Choroid plexus epithelial cell (primary cell): ENCODE measurements at regions not wholly inside any gene's neighbourhood (a gene's known extent, or its start where the extent isn't known, plus 50 kb on each side); places are given as distances from the start of the nearest gene placed in this dataset.
A peak's percentile ranks its signal among the peaks of the same experiment; 100 is the strongest.

ENCODE experiments used
- DNase-seq: peaks from one replicate; pipeline ENCODE4 v3.0.0-alpha.2; 2010; ENCODE audit warnings: low read depth
- H3K4me3 ChIP-seq: 2 replicates; pipeline ENCODE4 v1.5.1; 2011; ENCODE audit warnings: low read depth, mild to moderate bottlenecking, control low read depth, low read length, moderate library complexity
- CTCF ChIP-seq: conservative IDR thresholded peaks from 2 replicates; pipeline ENCODE4 v1.5.1; 2011; ENCODE audit warnings: low read depth, mild to moderate bottlenecking, control low read depth, inconsistent platforms, low read length, moderate library complexity

- TF ChIP-seq CTCF, result no peak
- no peak for DNase-seq
- H3K4me3 ChIP-seq, result no peak overlapping the region
Measured at GRCh38 chr3:107117156-107117555, 260.1 kb upstream of the CCDC54 start.

- peak; percentile 91 for DNase-seq
- peak; percentile 81 for TF ChIP-seq CTCF
- no peak overlapping the region for H3K4me3 ChIP-seq
Measured at GRCh38 chr3:107117922-107118536, 259.2 kb upstream of the CCDC54 start.

GRCh38 chr3:107124885-107125284 lies 252.4 kb upstream of the CCDC54 start:
- no peak for TF ChIP-seq CTCF
- H3K4me3 ChIP-seq, result no peak overlapping the region
- peak; percentile 66 for DNase-seq

GRCh38 chr3:107128946-107129345 lies 248.3 kb upstream of the CCDC54 start:
- TF ChIP-seq CTCF, result no peak
- no peak overlapping the region for H3K4me3 ChIP-seq
- DNase-seq, result peak; percentile 59

- no peak overlapping the region for H3K4me3 ChIP-seq
- no peak for DNase-seq
- TF ChIP-seq CTCF, result no peak
Measured at GRCh38 chr3:107130089-107130700, 247.0 kb upstream of the CCDC54 start.

- no peak for TF ChIP-seq CTCF
- no peak overlapping the region for H3K4me3 ChIP-seq
- DNase-seq, result no peak
Measured at GRCh38 chr3:107132674-107133073, 244.6 kb upstream of the CCDC54 start.

- no peak for TF ChIP-seq CTCF
- no peak overlapping the region for H3K4me3 ChIP-seq
- peak; percentile 11 for DNase-seq
Measured at GRCh38 chr3:107133891-107134290, 243.3 kb upstream of the CCDC54 start.
